ENCODE measurements at regions not wholly inside any gene's neighbourhood (a gene's known extent, or its start where the extent isn't known, plus 50 kb on each side); places are given as distances from the start of the nearest gene placed in this dataset.

DNA sequence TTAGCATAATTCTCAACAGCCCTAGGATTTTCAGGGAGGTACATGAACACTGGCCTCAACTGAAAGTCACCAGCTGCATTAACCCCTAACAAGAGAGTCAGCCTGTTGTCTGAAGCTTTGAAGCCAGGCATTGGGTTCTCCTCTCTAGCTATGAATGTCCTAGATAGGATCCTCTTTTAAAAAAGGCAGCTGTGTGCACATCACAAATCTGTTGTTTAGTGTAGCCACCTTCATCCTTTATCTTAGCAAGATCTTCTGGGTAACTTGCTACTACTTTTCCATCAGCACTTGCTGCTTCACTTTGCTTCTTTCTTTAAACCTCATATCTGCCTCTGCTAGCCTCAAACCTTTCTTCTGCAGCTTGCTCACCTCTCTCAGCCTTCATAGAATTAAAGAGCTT lies 1692.1 kb downstream of the EFNB2 start:
- DNase-seq (ENCODE audit: low read depth) = no peak

DNA sequence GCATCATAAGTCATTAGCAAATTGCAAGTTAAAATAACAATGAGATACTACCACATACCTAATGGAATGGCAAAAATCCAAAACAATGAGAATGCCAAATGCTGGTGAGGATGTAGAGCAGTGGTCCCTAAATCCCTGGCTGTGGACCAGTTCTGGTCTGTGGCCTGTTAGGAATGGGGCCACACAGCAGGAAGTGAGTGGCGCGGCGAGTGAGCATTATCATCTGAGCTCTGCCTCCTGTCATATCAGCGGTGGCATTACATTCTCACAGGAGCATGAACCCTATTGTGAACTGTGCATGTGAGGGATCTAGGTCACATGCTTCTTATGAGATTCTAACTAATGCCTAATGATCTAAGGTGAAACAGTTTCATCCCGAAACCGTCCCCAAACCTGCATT lies 1694.4 kb downstream of the EFNB2 start:
- DNase-seq (ENCODE audit: low read depth) = no peak

DNA sequence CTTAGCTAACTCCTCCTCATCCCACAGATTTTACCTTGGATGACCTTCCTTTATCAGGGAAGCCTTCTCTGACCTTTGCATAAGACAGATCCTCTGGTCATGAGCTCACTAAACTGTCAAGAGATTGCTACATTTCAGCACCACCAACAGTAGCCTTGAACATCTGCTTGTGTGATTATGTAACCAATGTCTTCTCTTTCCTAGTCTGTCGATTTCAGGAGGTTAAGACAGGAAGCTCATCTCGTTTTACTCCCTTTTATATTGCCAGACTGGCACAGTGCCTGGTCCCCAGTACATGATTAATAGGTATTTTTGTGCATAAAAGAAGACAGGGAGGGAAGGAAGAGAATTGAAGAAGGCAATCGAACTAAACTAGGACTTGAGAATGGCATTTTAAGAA lies 1697.7 kb downstream of the EFNB2 start:
- no peak for DNase-seq (ENCODE audit: low read depth)

DNA sequence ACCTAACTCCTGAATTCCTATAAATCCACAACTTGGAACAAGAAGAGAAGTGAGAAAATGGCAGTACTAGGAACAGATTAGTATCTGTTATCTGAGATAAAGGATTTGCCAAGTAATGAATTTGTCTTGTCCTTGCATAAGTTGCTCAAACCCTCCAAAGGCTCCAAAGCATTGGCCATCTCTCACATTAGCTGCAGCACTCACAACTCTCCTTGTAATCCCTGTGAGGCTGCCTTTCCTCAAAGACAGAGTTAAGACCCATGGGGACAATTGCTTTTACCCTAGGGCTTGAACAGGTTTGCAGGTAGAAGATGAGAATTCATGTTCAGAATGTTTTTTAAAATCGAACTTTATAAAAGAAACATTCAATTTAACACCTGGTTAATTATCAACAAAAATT lies 1702.2 kb downstream of the EFNB2 start:
- DNase-seq (ENCODE audit: low read depth) = no peak

DNA sequence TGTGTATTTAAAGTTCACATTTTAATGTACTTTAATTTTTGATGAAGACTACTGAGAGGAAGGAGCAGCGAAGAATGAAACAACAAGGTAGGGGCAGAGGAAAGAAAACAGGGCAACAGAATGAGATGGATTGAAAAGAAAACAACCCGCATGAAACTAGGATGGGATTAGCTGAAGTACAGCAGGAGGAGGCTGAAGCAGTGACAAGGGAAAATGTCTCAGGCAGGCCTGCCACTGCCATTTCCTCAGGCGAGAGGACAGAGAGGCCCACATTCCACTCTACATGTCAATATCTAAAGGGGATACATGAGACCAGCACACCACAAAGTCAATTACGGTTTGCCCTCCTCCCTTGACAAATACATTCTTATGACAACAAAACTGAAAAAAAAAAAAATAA lies 1703.2 kb downstream of the EFNB2 start:
- no peak for DNase-seq (ENCODE audit: low read depth)

DNA sequence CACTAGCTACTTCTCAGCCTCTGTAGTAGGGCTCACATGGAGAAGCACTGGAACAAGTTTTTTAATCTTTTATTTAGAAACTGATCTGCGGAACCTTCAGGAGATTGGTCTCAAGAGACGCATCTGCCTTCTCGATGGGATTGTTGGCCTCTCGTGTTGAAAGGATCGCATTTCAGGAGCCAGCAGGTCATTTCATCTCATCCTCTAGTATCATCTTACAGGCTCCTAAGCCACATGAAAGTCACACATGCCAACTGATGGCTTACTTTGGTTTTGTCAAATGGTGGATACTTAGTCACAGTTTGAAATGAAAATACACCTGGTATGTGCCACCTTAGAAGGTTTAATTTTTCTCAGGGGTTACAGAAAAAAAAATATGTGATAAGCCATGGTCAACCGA lies 1703.6 kb downstream of the EFNB2 start:
- DNase-seq (ENCODE audit: low read depth) = no peak

DNA sequence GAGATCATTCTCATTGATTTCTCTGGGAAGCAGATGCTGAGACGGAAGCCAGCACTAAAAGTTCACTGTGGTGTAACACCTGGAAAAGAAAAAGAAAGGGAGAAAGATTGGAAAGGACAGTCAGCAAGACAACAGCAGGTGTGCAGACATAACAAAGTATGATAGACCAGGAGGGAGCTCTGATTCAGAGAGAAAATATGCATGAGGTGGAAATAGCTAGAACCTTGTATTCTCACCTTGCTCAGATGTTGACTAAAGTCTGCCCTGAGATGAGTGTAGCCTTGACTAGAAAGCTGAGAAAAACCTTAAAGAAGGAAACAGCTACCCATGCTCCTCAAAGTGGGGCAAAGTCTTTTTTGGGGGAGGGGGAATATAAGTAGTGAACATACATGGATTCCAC lies 1711.8 kb downstream of the EFNB2 start:
- no peak for DNase-seq (ENCODE audit: low read depth)

DNA sequence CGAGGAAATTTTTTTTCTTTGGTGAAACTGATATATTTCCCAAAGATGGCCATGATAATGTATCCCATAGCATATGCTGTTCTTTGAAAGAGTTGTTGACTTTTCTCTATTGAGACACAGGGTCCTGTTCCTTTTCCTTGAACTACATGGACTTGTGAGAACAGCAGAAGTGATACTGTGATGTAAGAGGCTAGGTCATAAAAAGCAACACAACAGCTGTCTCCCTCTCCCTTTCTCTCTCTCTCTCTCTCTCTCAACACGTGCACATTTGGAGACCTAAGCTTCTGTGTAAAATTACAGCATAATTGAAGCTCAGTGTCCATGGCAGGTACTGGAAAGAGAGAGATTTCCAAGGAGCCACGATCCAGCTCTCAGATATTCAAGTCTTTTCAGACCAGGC lies 1712.4 kb downstream of the EFNB2 start:
- DNase-seq (ENCODE audit: low read depth) = no peak

DNA sequence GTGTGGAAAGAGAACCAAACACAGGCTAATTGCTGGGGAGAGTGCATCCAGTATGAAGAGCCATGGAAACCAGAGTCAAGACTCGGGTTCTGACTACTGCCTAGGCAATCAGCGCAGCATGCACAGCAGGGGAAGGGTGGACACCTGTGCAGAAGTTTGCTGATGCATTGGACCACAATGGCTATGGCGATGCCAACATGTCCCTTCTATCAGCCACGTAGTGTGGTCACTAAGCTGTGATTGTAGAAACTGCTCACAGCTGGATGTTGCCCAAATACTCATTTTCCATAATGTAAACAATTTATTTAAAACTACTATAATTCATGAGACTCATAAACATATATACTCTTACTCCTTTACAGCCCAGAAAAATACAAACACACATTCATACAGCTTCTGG lies 1718.2 kb downstream of the EFNB2 start:
- DNase-seq (ENCODE audit: low read depth) = no peak

DNA sequence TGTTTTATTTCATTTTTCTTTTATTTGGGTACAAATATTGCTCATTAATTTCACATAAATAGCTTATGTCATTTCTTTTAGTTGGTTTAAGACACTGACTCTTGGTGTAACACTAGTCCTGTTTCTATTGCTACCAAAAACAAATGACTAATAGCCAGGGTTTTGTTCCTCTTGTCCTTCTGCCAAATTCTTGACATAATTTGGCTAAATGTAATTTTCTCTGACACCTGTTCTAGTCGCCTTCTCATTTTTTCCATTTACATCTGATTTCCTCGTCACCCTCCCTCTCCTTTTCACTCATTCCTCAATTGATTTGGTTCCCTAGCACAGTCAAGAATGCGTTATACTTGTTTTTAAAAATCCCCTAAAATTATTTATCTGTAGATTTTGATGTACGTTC lies 1718.7 kb downstream of the EFNB2 start:
- no peak for DNase-seq (ENCODE audit: low read depth)

DNA sequence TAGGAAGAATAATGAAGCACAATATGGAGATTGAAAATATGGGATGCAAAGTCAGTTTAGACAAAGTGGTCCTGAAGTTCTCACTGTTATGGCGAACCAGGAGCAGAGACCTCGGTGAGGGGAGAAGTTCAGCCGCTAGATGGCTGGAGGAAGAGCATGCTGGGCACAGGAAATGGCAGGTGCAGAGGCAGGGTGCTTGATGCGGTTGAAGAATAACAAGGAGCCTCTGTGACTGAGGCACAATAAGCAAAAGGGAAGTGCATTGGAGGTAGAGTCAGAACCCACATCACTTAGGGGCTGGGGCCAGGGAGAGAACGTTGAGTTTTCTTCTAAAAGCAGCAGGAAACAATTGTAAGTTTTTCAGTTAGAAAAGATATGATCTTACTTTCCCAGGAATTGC lies 1725.2 kb downstream of the EFNB2 start:
- no peak for DNase-seq (ENCODE audit: low read depth)

DNA sequence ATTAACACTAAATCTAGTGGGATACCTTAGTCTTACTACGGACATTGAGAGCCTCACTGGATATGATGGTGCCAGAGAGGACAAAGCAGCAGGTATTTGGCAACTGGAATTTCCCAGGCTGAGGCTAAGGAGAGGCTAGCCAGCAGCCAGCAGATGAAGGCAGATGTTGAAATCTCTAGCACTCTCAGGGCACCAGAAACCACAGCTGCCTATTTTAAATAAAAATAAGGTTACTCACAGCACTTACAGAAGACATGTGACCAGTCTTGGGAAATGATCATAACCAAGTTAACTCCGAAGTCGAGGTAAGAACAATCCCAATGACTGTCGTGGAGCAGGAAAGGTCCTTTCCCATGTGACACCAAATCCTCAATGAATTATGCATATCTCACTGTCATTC lies 1726.0 kb downstream of the EFNB2 start:
- DNase-seq (ENCODE audit: low read depth) = no peak

DNA sequence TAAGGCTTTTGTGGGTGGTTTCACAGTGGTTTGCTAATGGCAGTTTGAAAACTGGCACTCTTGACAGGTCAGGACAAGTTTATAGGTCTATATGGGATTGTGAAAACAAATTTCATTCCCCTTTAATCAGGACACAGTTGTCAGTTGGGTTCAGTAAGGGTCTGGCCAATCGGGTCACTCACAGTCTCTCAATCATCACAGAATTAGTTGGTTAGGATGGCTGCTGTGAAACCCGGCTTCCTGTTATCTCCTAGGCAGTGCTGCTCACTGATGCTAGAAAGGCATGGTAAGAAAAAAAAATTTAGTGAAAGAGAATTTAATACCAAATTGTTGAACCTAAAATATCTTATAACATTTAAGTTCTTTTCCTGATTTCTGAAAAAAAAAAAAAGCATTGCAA lies 1730.1 kb downstream of the EFNB2 start:
- DNase-seq (ENCODE audit: low read depth) = no peak

DNA sequence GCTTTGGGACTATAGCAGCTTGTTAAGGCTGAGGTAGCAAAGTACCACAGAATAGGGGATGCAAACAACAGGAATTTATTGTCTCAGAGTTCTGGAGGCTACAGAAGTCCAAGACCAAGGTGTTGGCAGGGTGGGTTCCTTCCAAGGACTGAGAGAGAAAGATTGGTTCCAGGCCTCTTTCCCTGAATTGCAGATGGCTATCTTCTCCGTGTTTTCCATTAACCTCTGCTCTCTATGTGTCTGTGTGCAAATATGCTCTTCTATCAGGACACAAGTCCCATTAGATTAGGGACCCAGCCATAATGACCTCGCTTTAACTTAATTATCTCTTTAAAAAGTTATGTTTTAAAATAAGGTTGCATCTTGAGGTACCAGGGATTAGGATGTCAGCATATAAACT lies 1732.9 kb upstream of the SLC10A2 start:
- DNase-seq (ENCODE audit: low read depth) = no peak

DNA sequence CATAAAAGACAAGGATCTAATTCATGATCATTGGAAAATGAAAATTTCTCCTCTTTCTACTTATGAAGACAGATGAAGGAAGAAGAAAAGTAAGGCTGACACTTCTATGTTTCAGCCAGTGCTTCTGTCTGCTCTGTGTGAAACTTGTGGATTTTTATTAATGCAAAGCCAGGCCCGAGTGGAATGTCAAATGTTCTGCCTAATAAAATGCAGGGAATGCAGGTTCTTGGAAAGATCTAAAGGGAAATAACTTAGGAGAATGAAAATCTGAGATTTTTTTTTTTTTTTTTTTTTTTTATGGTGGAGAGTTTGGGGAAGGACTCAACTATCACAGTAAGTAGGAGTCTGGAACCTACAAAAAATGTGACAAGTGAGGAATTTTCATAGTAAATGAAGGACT lies 1732.3 kb upstream of the SLC10A2 start:
- no peak for DNase-seq (ENCODE audit: low read depth)

DNA sequence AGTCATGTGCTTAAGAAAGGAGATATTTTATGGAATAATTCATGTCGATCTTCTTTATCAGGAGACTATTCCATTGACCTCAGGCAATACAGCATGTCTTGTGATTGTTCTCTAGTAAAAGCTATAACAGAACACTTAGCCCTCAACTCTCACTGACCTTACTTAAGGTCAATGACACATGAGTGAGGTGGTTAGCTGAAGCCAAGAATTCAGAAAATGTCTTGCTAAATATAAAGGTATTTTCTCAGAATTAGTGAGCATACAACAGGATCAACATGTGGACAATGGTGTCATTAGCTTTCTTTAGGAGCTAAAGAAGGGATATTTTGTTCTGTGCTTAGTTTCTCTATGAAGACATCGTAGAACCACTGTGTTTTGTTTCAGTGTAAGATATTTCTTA lies 1730.4 kb upstream of the SLC10A2 start:
- no peak for DNase-seq (ENCODE audit: low read depth)

DNA sequence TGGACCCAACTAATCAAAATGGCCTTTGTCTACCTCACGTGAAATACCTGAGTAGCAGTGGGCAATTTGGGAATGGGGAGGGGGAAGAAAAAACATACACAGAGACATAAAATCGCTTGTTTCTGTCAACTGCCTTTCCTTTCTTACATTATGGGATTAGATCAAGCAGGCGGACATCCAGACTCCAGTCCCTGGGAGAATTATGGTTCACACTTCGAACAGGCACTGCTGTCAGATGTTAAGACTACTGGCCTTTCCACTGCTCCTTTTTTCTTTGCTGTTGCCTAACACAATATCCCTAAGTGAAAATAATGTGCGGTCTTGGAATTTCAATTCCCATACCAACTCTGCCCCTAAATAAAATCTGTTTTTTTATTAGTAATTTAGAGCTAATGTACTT lies 1719.7 kb upstream of the SLC10A2 start:
- DNase-seq (ENCODE audit: low read depth) = no peak

DNA sequence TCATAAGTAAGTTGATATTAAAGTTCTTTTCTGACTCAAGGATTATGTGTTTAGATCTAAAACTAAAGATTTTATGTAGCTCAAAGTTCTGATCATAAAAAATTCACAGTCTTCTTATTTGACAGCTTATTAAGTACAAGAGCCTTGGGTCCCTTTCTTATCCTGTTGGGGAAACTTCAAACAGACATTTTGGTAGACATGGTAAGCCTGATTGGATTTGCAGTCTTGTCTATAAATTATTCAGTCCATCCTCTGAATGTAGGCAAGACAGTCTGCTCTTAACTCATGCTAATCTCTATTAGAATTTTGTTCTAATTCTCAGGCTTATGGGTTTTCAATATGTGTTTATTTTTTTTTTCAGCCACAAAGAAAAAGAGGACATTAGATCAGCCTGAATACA lies 1718.7 kb upstream of the SLC10A2 start:
- no peak for DNase-seq (ENCODE audit: low read depth)

DNA sequence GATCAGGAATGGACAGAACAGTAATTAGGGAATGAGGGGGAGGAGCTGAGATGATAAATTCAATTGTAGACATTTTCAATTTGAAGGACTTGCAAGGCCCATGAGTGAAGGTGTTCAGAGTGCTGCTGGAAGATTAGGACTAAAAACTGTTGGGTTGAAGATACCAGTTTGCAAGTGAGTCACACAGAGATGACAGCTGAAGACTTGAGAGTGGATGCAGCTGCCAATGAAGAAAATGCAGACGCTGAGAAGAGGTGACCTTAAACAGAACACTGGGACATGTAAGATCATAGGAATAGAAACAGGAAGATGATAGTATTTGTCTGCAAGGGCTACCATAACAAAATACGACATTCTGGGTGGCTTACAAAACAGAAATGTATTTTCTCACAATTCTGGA lies 1716.5 kb upstream of the SLC10A2 start:
- DNase-seq (ENCODE audit: low read depth) = no peak

DNA sequence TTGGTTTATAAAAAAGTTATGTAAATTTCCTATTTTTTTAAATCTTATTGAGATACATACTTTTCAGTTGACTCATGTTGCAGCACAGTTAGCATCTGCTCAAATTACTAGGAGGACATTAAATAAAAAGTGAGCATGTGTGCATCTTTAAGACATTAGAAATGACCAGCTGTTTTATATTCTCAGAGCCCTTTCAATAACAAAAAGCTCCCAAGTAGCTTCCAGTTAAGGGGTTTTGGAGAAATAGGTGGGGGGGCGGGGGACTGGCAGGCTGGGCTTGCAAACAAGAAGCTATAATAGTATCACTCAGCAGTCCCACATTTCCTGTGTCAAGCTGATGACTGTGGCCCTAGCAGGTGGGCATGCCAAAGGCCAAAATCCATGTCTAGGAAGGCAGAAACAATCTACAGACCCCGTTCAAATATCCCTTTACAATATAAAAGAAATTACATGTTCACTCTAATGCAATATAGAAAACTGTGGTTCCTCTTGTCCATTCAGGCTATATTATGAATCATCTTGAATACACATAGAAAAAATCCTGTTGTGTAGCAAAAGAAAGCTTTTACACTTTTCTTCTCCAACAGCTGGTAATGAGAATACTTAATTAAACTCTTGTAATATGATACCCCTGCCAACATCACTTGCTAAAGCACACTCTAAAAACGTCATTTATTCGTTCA lies 1713.2 kb upstream of the SLC10A2 start:
- DNase-seq (ENCODE audit: low read depth) = no peak

DNA sequence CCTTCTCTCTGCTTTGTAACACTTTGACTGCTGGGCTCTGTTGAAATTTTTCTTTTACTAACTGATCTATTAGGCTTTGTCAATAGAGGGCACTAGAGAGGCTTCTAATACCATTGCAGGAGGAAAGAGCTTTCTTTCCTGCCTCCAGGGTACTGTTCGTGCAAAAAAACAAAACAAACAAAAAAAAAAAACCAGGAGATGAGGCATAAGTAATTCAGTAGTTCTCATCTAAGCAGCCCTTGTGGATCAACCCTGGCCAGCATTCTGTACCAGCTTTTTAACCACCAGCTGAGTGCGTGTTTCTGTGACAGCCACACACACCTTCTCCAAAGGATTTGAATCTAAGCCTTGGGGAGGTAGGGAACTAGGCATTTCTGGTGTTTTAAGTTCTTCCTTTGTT lies 1707.6 kb upstream of the SLC10A2 start:
- DNase-seq (ENCODE audit: low read depth) = no peak

DNA sequence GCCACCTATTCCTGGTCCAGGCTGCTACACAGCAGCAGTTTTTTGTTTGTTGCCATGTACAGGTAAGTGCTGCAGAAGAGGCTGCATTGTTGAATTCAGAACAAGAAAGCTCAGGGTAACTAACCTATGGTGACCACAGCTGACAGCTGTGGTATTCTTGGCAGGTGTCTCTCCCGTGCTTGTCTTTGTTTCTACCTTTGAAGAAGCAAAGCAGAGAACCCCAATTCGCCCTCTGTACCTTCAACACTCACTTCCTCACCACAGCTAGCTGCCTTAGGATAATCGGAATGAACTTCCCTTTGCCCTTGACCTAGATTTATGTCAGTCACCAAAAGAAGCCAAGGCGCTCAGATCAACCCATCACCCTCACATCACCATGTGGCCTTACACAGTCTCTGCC lies 1703.3 kb upstream of the SLC10A2 start:
- DNase-seq (ENCODE audit: low read depth) = no peak

DNA sequence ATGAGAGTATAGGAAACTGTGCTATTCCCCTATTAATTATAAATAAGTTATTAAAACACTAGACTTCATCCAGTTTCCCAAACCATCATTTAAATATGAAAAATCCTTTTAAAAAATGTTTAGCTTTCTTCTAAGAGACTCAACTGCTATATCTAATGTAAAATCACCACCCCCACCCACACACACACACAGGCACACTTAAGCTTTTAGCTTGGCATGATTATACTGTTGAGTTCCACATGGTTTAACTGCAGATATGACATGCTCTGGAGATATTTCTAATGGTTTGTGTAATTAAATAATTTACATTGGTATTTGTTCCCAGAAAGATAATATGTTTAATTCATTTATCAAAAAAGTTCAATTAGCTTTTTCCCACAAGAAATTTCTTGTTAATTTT lies 1700.1 kb upstream of the SLC10A2 start:
- DNase-seq (ENCODE audit: low read depth) = no peak

DNA sequence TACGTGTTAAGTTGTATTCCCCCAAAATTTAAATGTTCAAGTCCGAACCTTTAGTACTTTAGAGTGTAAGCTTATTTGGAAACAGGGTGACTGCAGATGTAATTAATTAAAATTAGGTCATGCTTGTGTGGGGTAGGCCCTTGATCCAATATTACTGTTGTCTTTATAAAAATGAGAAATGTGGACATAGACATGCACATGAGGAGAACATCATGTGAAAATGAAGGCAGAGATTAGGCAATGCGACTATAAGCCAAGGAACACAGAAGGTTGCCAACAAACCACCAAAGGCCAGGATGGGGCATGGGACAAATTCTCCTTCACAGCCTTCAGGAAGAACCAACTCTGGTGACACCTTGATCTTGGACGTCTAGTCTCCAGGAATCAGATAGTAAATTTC lies 1698.4 kb upstream of the SLC10A2 start:
- no peak for DNase-seq (ENCODE audit: low read depth)

DNA sequence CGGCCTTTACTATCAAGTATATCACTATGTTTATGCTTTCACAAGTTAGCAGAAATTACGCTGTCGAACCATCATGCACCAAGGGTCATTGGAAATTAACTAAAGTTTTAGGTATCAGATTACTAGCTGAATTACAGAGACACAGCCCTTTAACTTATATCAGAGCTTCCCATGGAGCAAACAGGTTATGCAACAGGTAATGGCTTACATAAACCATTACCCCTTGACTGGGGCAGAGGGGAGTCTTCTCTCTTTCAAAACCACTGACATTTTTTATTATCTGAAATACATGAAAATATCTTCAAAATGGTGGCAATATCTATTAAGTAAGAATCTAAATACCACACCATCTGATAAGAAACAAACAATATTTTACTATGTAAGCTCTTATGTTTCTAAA lies 1692.9 kb upstream of the SLC10A2 start:
- no peak for DNase-seq (ENCODE audit: low read depth)

Measured in activated T-helper 1 cell treated with Interleukin-2 at 50 U/mL for 16 hours (primary cell).